Glomerular endothelial cell (primary cell): ENCODE measurements at regions not wholly inside any gene's neighbourhood (a gene's known extent, or its start where the extent isn't known, plus 50 kb on each side); places are given as distances from the start of the nearest gene placed in this dataset.

Experiments used
- DNase-seq: peaks from one replicate; pipeline ENCODE4 v3.0.0-alpha.2; 2011; ENCODE audit warnings: low read depth, low spot score; ENCODE audit errors: extremely low read depth

GRCh38 chr22:48588151-48588877 is 1239.4 kb downstream of the BRD1 start:
- DNase-seq = no peak

GRCh38 chr22:48587236-48587865 is 1240.3 kb downstream of the BRD1 start:
- no peak for DNase-seq

- DNase-seq = no peak
Observed at GRCh38 chr22:48586799-48587185, 1240.9 kb downstream of the BRD1 start.

GRCh38 chr22:48585916-48586798 is 1241.5 kb downstream of the BRD1 start:
- no peak for DNase-seq

DNA sequence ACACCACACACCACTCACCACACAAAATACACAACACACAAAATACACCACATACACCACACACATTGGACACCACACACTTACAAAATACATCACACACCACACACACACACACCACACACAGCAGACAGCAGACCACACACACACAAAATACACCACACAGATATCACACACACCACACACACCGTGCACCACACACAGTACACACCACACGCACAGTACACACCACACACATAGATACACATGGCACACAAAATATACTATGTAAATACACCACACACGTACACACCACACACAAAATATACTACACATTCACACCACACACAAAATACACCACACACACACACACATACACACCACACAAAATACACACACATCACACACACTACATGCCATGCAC is 1243.5 kb downstream of the BRD1 start:
- no peak for DNase-seq

DNA sequence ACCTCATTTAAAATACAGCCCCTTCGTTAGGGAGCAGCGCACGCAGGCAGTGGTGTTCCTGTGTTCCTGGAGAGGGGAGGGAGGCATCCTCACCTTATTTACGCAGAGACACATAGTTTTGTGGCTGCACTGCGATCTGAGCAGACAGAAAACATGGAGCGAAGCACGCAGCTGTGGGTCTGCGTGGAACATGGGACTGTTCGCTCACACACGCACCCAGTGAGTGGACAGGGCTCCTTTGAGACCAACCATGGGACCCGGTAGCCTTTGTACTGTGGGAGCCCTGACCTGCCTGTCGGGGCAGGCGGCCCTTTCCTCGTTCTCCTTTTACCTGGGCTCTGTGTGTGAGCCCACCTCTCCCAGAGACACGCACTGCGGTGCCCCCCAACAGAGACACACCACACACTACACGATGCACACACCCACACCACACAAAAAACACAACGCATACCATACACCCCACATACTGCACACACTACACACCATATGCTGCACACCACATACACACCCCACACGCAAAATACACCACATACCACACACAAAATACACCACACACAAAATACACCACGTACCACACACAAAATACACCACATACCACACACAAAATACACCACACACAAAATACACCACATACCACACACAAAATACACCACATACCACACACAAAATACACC is 1245.7 kb downstream of the BRD1 start:
- DNase-seq = no peak

DNA sequence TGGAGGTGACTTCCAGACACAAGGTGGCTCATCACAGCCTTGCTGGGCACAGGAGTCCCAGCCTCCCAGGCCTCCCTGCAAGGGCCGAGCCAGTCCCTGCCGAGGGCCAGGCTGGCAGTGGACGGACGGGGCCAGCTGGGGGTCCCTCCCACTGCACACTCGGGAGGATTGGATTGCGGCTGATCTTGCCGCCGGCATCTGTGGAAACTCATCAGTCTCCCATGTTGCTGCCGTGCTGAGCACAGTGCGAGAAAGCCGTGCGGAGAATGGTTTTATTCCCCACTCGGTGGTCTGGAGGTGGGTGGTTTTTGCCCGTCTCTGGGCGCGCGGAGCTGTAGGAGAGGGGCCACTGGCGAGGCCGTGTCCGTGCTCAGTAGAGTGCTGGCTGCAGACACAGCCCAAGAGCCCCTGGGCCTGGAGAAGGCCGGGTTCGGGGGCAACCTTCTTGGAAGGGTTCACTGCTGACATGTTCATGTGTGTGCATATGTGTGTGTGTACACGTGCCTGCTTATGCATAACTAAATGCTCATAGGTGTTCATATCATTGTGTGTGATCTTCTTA is 1246.4 kb downstream of the BRD1 start:
- no peak for DNase-seq

- DNase-seq = no peak
Observed at GRCh38 chr22:48580481-48580970, 1247.1 kb downstream of the BRD1 start.

- no peak for DNase-seq
Observed at GRCh38 chr22:48579928-48580309, 1247.8 kb downstream of the BRD1 start.

- DNase-seq = no peak
Observed at GRCh38 chr22:48579043-48579927, 1248.4 kb downstream of the BRD1 start.

DNA sequence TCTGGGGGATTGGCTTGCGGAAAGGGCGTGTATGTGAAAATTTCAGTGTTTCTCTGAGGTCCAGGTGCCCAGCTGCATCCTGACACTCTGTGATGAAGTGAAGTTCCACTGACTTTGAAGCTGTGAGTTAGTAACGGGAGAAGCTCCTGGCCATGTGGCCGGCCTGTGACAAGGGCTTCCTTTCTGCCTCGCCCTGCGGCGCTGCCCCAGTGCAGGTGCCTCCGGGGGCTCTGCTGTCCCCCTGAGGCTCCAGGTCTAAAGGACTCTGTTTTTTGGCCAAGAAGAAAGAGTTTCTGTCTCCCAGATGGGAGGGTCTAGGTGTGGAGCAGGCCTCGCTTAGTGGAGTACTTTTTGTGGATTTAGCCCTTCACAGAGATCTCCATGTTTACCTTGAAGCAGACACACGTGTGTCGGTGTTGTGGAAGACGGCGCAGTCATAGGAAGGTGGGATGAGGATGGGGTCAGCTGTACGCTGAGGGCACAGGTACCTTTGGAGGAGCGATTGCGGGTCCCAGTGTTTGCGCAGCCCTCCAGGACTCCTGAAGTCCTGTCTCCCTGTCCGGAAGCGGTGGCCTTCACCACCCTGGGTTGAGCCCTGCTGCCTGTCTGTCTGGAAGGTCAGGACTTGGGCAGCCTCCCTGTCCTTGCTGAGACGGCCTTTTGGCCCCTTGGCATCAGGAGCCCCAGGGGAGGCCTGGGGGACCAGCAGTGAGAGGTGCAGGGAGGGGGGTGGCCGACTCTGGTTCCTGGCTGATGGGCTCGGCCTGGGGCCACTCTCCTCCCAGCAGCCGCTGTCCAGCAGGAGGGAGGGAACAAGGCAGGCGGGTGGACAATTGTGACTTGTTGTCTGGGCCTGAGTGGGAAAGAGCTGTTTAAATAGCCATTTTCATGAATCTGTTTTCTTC is 1249.3 kb downstream of the BRD1 start:
- no peak for DNase-seq

DNA sequence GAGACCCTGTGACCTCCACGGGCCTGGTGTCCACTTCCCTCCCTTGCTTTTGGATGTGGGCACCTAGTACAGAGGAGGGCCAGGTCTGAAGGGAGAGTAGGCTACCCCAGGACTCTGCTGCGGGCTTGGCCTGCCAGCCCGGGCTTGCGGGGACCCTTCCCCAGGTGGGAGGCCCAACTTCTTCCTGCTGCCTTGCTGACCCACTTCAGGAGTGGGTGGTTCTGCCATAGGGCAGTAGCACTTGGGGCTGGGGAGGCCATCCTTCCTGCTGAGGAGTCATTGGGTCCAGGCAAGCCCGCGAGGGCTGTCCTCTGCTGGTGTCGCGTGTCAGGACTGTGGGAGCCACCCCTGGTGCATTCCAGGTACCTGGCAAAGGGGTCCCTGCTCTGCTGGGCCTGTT is 1250.0 kb downstream of the BRD1 start:
- DNase-seq = no peak

- DNase-seq = no peak
Observed at GRCh38 chr22:48577014-48577690, 1250.5 kb downstream of the BRD1 start.

DNA sequence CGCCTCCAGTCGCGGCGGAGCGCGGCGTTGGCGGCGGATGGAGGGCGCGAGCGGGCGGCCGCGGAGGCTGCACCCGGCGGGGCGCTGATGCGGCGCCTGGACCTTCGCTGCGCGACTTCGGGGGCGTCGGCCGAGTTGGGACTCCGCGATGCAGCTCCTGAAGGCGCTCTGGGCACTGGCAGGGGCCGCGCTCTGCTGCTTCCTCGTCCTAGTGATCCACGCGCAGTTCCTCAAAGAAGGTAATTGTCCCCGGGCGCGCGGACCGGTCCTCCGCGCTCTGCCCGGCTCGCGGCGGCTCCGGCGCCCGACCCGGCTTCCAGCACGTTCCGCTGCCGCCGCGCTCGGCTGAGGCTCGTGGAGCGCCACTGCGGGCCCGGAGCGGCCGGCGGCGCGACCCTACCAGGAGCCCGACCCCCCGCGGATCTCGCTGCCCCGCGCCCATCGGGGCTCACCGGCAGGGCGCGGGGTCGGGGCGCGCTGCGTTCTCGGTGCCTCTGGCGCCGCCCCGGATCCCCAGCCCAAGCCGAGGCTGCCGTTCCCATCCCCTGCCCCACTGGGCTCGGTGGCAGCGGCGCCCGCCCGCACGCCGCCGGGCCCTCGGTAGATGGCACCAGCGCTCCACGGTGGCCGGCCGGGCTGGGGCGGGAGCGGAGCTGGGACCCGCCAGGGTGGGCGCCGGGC is 1251.2 kb downstream of the BRD1 start:
- no peak for DNase-seq

GRCh38 chr22:48575618-48576332 is 1251.9 kb downstream of the BRD1 start:
- DNase-seq = no peak

DNA sequence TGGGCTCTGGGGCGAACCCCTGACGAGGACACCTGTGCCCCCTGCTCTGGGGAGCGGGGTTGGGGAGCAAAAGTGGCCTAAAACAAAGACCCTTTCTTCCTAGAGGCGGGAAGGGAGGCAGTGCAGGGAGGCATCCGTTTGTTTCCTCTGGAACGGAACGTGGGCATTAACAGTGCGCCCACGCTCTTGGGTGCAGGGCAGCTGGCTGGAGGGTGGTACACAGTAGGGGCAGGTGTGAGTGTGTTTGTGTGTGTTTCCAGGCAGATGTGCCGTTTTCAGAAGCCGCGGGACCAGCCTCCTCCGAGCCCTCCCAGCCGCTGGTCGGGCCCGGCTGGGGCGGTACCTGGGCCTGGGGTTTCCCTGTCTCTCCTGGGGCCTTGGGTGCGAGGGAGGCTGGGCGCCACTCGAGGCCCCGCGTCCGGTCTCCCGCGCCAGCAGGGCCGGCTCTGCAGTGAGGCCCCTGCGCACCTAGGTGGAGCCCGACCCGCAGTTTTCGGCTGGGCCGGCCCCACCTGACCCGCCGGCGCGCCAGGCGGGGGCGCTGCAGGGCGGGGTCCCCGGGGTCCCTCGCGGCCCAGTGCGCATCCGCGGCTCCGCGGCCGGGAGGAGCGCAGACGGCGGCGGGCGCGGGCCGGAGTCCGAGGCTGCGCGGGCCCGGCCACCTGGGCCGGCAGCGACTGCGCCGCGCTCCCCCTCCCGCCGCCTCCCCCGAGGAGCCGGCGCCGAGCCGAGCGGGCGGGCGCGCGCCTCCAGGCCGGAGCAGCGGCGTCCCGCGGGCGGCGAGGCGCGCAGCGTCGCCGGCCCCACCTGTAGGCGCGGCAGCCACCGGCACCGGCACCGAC is 1252.7 kb downstream of the BRD1 start:
- no peak for DNase-seq
